Fibroblast of mammary gland (primary cell): ENCODE measurements at regions not wholly inside any gene's neighbourhood (a gene's known extent, or its start where the extent isn't known, plus 50 kb on each side); places are given as distances from the start of the nearest gene placed in this dataset.

Experiments used
- DNase-seq: peaks from one replicate; pipeline ENCODE4 v3.0.0-alpha.2; 2010; ENCODE audit warnings: low read depth
- H3K4me3 ChIP-seq: 2 replicates; pipeline ENCODE4 v1.5.1; 2011; ENCODE audit warnings: low read depth, mild to moderate bottlenecking, low read length, moderate library complexity; ENCODE audit not compliant: control insufficient read depth
- TF ChIP-seq, protein P1 (sequence below): conservative IDR thresholded peaks from 2 replicates; pipeline ENCODE4 v1.5.1; 2011; ENCODE audit warnings: low read depth, low read length, inconsistent platforms; ENCODE audit not compliant: control insufficient read depth, insufficient read depth

DNA sequence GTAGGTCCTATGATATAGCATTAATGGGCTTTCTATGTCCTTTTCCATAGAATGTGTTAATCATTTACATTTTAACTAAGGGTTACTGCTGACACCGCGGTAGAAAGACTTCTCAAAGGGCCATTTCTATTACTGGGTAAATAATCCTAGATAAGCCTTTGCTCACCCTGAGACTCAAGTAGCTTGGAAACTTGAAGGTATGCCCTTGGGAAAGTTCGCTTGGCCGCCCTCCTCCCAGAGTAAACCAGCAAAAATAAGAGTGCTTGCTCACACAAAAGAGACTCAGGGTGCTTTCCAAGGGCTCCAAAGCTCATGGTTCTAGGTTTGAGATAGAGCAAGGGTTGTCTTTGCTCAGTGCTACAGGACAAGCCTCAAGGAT, 85.8 kb upstream of the TMPRSS2 start:
- no peak overlapping the region for H3K4me3 ChIP-seq
- TF ChIP-seq, protein P1, sequence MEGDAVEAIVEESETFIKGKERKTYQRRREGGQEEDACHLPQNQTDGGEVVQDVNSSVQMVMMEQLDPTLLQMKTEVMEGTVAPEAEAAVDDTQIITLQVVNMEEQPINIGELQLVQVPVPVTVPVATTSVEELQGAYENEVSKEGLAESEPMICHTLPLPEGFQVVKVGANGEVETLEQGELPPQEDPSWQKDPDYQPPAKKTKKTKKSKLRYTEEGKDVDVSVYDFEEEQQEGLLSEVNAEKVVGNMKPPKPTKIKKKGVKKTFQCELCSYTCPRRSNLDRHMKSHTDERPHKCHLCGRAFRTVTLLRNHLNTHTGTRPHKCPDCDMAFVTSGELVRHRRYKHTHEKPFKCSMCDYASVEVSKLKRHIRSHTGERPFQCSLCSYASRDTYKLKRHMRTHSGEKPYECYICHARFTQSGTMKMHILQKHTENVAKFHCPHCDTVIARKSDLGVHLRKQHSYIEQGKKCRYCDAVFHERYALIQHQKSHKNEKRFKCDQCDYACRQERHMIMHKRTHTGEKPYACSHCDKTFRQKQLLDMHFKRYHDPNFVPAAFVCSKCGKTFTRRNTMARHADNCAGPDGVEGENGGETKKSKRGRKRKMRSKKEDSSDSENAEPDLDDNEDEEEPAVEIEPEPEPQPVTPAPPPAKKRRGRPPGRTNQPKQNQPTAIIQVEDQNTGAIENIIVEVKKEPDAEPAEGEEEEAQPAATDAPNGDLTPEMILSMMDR, result no peak
- DNase-seq, result no peak

DNA sequence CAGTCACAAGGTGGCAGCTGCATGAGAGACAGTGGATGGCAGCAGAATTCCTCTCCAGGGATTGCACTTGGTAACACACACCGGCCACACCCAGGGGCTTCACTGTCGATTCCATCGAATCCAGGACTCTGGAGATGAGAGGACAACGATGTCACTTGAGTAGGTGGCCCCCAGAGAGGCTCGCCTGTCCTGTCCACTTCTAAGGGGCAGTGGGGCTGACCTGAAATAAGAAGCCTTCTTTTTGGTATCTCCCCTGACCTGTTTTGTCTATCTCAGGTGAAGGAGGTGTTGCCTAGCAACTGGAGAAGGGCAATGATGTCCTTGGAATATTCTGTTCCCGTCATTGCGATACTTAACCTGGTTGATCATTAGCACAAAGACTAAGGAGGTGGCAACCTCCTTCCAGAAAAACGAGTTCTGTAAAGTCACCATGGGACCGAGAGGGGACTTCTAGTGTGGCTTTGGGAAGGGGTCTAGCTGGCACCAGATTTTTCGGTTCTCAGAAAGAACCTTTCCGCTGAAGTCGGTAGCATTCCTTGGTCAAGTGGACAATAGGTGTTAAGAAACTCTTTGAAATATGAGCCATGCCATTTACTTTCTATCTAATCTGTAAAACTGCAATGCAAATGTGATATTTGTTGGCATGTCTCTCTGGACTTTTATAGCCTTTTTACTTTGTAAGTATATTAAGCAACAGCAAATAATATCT, 85.2 kb upstream of the TMPRSS2 start:
- no peak for DNase-seq
- TF ChIP-seq, protein P1, result no peak
- no peak overlapping the region for H3K4me3 ChIP-seq

DNA sequence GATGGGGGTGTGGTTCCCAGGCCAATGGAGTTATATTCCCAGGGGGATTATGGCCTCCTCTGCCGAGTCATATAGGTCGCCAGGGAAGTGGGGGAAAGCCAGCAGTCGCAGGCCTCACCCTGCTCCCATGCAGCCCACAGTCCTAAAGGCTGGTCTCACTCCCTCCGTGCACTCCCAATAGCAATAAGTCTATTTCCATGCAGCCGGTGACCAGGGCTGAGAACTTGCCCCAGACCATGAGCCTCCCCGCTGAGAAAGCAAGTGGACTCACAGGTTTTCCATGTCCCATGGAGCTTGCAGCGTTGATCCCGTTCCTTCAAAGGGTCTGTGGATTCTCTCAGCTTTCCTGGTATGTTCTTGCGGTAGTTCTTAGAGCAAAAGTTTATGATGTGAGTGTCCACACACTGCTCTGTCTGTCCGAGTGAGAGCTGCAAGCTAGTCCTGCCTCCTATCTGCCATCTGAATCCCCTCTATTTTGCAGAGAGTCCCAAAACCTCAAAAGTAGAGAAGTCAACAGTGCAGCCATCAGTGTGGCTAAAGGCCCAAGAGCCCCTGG, 81.7 kb upstream of the TMPRSS2 start:
- TF ChIP-seq, protein P1, result no peak
- no peak for DNase-seq
- H3K4me3 ChIP-seq, result no peak overlapping the region

DNA sequence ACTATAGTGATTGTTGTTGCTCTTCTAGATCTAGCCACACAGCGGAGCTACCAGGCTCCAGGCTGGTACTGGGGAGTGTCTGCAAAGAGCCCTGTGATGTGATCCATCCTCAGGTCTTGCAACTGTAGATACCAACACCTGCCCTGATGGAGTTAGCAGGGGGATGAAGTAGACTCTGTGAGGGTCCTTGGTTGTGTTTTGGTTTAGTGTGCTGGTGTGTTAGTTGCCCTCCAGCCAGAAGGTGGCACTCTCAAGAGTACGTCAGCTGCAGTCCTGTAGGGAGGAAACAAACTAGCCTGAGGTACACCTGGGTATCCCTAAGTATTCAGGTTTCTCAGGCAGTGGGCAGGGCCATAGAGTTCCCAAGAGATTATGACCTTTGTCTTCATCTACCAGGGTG, 81.2 kb upstream of the TMPRSS2 start:
- H3K4me3 ChIP-seq, result no peak overlapping the region
- DNase-seq, result no peak
- TF ChIP-seq, protein P1, result no peak

DNA sequence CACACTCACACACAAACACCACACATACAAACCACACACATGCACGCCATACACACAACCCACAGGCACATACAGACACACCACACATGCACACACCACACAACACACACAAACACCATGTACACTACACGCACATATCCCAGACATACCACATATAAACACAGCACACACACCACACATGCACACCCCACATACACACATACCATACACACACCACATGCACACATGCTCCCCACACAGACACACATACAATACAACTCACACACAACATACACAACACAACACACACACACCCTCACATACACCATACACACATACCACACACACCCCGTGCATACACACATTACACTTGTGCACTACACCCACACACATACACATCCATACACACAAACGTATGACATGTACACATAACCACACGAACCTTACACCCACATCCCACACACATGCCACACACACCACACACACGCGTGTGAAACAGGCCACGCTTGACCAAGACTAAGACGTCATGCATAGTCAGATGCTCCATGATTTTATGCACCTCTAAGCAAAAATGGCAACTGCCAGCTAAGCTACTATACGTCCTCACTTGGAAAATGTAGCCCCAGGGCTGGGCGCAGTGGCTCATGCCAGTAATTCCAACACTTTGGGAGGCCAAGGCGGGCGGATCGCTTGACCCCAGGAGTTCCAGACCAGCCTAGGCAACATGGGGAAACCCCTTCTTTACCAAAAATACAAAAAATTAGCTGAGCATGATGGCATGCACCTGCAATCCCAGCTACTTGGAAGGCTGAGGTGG, 77.4 kb upstream of the TMPRSS2 start:
- no peak for DNase-seq
- TF ChIP-seq, protein P1, result no peak
- no peak overlapping the region for H3K4me3 ChIP-seq

DNA sequence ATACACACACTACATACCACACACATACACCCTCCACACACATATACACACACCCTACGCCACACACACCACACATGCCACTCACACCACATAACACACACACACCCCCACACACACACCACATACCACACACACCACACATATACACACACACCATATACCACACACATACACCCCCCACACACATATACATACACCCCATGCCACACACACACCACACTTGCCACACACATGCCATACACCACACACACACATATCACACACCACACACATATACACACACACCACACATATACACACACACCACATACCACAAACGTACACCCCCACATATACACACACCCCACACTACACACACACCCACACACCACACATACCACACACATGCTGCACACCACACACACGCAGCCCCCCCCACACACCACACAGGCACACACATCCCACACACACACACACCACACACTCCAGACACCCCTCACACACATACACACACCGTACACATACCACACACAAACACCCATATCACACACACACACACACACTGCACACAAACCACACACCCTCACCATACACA, 76.7 kb upstream of the TMPRSS2 start:
- DNase-seq, result no peak
- H3K4me3 ChIP-seq, result no peak overlapping the region
- TF ChIP-seq, protein P1, result no peak
